Adrenal gland (tissue), 5 donors: ENCODE measurements at regions not wholly inside any gene's neighbourhood (a gene's known extent, or its start where the extent isn't known, plus 50 kb on each side); places are given as distances from the start of the nearest gene placed in this dataset.
"Not testable (repeated sequence)": the region's sequence is repeated elsewhere in the genome, so short reads cannot be mapped to it uniquely, and the experiment has no call there.

Experiments used
- CTCF ChIP-seq, 6 experiments: fragments of 450-650 bp in 4 of 6; fragments of 200-600 bp in 2 of 6; sonication (generic) in 1 of 6; IDR thresholded peaks; 1 replicate in 5 of 6; 2 replicates in 1 of 6; pipeline versions ENCODE4 v1.5.1 to v1.8.0; 2016 to 2021; ENCODE audit warnings: antibody characterized with exemption in 6 of 6, mild to moderate bottlenecking in 2 of 6, moderate library complexity in 1 of 6
- POLR2A ChIP-seq, 2 donors: fragments of 450-650 bp; IDR thresholded peaks; one replicate each; pipeline ENCODE4 v1.6.1; 2017; ENCODE audit warnings: antibody characterized with exemption in 2 of 2, mild to moderate bottlenecking in 2 of 2, moderate library complexity in 1 of 2
- donor health status: DM: no; HTN: no; CAD: no.

- not testable (repeated sequence) for TF ChIP-seq CTCF, POLR2A (IDR thresholded peaks at IDR 0.05)
Measured at GRCh38 chr10:45902324-45902723, 55.0 kb upstream of the AGAP4 start.
